ENCODE measurements at regions not wholly inside any gene's neighbourhood (a gene's known extent, or its start where the extent isn't known, plus 50 kb on each side); places are given as distances from the start of the nearest gene placed in this dataset.
"Not testable (repeated sequence)": the region's sequence is repeated elsewhere in the genome, so short reads cannot be mapped to it uniquely, and the experiment has no call there.

GRCh38 chr3:22381564-22381963 is 630.6 kb upstream of the ZNF385D start:
- DNase-seq (ENCODE audit: low read depth) = not testable (repeated sequence)

GRCh38 chr3:22383285-22383684 is 632.3 kb upstream of the ZNF385D start:
- no peak for DNase-seq (ENCODE audit: low read depth)

GRCh38 chr3:22386107-22386506 is 635.1 kb upstream of the ZNF385D start:
- DNase-seq (ENCODE audit: low read depth) = no peak

- no peak for DNase-seq (ENCODE audit: low read depth)
These were observed 641.3 kb upstream of the ZNF385D start for GRCh38 chr3:22392286-22392685.

DNA sequence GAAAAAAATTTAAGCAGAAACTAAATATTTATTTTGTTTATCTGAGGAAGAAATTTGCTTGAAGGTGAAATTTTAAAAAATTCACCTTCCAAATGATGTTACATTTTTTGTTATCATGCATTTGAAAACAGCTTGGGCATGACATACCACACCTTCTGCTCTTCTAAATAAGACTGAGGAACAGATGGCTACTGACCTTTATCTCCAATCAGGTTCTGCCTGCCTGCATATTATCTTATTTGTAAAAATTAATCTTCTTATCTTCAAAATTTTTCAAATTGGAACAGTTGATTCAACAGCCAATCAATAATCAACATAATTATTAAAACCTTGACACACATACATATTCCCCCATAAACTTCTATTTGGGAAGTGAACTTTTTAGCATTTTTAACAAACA is 641.8 kb upstream of the ZNF385D start:
- no peak for DNase-seq (ENCODE audit: low read depth)

DNA sequence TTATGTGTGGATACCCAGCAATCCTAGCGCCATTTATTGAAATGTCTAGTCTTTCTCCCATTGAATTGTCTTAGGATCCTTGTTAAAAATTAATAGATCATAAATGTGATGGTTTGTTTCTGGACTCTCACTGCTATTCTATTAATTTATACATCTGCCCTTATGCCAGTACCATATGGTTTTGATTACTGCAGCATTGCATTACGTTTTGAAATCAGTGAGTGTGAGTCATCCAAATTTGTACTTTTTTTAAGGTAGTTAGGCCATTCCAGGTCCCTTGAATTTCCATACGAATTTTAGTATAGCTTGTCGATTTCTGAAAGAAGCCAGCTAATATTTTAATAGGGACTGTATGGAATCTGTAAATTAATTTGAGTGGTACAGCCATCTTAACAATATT is 648.6 kb upstream of the ZNF385D start:
- DNase-seq (ENCODE audit: low read depth) = no peak

GRCh38 chr3:22401499-22401898 is 650.5 kb upstream of the ZNF385D start:
- no peak for DNase-seq (ENCODE audit: low read depth)

DNA sequence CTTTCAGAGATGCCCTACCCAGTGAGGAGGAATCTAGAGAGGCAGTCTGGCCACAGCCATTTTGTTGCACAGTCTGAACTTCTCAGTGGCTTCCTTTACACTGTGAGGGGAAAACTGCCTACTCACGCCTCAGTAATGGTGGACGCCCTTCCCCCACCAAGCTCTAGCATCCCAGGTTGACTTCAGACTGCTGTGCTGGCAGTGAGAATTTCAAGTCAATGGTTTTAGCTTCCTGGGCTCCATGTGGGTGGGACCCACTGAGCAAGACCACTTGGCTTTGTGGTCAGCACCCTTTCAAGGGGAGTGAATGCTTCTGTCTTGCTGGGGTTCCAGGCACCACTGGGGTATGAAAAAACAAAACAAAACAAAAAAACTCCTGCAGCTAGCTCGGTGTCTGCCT is 663.2 kb upstream of the ZNF385D start:
- DNase-seq (ENCODE audit: low read depth) = no peak

- DNase-seq (ENCODE audit: low read depth) = not testable (repeated sequence)
These were observed 665.9 kb upstream of the ZNF385D start for GRCh38 chr3:22416838-22417446.

DNA sequence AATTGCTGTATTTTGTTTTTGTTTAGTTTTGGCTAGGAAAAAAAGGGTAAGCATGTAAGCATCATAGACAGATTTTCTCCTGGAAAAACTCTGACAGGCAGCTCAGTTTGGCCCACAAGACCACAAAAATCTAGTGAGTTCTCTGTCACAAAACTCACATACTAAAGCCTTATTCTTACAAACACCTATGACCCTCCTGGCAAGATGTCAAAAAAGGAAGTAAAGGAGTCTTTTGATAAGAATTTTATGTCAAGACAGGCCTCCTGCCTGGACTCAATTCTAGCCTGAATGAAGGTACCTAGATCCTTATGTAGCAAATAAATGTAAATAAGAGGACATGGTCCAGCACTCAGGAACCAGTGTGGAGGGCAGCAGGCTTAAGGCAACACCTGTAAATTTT is 668.3 kb upstream of the ZNF385D start:
- no peak for DNase-seq (ENCODE audit: low read depth)

GRCh38 chr3:22421589-22421988 is 670.6 kb upstream of the ZNF385D start:
- no peak for DNase-seq (ENCODE audit: low read depth)

- DNase-seq (ENCODE audit: low read depth) = no peak
These were observed 680.3 kb upstream of the ZNF385D start for GRCh38 chr3:22431334-22431733.

- DNase-seq (ENCODE audit: low read depth) = no peak
These were observed 688.6 kb upstream of the ZNF385D start for GRCh38 chr3:22439626-22440025.

DNA sequence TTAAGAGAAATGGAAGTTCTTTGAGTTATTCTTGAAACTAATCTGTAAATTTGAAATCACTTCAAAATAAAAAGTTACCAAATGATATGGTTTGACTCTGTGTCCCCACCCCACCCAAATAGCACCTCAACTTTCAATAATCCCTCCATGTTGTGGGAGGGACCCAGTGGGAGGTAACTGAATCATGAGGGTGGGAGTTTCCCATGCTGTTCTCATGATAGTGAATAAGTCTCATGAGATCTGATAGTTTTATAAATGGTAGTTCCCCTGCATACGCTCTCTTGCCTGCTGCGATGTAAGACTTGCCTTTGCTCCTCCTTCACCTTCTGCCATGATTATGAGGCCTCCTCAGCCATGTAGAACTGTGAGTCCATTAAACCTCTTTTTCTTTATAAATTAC is 690.7 kb upstream of the ZNF385D start:
- no peak for DNase-seq (ENCODE audit: low read depth)

- no peak for DNase-seq (ENCODE audit: low read depth)
These were observed 692.7 kb upstream of the ZNF385D start for GRCh38 chr3:22443571-22444233.

DNA sequence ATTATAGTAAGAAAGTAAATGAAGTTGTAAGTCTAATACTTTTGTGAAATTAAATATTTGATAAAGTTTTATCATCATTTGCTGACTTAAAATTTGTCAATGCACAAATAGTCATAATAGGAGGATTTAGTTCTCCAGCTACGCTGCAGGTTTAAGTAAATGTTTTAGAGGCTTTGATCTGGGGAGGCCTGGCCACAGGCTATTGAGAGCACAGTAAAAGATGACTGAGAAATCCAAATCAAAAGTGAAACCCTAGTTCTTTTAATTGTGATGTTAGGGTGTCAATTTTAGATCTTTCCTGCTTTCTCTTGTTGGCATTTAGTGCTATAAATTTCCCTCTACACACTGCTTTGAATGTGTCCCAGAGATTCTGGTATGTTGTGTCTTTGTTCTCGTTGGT is 694.3 kb upstream of the ZNF385D start:
- not testable (repeated sequence) for DNase-seq (ENCODE audit: low read depth)

DNA sequence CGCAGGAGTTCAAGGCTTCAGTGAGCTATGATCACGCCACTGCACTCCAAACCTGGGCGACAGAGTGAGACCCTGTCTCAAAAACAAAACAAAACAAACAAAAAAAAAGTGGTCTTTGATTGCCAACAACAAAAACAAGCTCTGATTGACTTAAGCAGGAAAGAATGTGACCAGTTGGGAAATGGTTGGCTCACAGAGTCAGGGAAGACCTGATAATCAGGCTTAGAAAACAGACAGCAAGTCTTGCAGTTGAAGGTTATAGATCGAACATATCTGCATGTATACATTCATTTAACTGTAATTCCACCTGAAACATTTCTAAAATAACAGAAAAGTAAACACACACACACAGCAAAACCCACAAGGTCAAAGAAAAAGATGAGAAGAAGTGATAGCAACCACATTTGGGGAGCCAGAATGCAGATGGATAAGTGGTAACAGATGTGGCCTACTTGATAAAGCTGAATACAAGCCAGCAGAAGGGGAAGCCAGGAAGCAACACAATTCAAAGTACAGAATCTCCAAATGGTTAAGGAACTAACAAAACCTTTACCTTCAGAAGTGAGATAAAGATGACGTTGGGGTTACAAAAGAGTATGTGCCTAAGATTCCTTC is 699.9 kb upstream of the ZNF385D start:
- no peak for DNase-seq (ENCODE audit: low read depth)

DNA sequence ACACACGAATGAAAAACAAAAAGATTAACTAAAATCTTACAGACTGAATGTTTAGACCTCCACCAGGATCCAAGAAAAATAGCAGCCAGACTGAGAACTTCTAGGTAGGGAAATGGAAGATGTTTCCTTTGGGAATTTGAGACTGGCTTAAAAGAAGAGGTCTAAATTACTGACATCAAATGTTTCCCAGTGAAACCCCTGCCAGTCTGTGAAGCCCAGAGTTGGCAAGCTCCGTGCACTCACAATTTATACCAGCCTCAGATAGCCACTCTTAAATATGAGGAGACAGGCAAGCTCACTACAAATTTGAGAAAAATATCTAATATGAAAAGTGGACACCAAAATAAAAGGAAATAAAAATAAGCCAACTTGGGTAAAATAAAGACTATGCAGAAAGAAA is 700.5 kb upstream of the ZNF385D start:
- DNase-seq (ENCODE audit: low read depth) = no peak

DNA sequence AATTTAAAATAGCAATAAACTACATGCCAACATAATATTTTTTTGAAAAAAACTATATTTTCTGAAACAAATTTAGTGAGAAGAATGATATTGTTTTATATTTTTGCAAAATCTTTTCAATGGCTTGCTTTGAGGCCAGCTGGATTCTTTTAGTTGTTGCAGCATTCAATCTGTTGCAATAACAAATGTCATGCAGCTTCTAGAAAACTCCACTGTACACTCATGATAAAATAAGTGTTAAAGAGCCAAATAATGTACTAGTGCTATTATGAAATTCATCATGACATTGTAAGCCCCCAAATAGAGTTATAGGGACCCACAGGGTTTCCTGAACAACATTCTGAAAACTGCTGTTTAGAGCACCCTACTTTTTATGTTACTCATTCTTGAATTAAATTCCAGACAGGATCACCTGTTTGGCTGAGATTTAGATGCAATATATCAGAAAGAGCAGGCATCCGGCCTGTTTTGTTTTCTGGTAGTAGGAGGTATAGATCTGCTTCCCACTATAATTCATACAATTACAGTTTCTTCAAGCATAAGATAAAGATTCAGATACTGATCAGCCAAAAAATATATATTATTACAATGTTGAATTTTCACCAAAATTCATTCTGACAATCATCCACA is 703.0 kb upstream of the ZNF385D start:
- no peak for DNase-seq (ENCODE audit: low read depth)

DNA sequence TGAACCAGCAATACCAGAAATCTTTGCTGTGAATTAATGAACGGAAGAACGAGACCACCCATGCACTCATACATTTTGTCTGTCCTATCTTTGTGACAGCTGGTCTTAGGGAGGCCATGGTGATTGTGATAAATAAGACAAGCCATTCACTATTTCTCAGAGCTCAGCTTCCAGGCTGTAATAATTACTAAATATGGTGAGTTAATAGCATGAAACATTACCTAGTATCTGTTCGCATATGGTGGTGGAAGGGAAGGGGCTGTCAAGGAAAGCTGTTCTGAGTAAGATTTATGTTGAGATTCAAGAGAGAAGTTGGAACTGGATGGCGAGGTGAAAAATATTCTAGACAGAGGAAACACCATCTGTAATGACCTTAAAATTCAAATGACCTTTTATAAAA is 719.0 kb upstream of the ZNF385D start:
- DNase-seq (ENCODE audit: low read depth) = no peak

DNA sequence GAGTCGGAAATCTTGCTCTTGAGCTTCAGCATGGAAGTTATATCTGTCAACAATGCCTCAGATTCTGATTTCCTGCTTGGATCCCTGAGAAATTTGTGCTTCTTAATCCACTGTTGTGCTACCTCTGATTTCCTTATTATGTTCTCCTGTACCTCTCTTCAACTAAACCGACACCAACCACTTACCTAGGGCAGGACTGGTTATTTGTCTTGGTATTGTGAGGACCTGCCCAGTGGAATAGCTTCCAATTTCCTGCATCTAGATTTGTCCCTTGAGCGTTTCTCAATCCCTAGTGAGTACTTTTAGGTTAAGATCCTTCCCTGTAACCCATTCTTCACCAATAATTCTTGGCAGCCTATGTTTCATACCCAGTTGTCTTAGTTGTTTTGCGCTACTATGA is 720.5 kb upstream of the ZNF385D start:
- DNase-seq (ENCODE audit: low read depth) = no peak

DNA sequence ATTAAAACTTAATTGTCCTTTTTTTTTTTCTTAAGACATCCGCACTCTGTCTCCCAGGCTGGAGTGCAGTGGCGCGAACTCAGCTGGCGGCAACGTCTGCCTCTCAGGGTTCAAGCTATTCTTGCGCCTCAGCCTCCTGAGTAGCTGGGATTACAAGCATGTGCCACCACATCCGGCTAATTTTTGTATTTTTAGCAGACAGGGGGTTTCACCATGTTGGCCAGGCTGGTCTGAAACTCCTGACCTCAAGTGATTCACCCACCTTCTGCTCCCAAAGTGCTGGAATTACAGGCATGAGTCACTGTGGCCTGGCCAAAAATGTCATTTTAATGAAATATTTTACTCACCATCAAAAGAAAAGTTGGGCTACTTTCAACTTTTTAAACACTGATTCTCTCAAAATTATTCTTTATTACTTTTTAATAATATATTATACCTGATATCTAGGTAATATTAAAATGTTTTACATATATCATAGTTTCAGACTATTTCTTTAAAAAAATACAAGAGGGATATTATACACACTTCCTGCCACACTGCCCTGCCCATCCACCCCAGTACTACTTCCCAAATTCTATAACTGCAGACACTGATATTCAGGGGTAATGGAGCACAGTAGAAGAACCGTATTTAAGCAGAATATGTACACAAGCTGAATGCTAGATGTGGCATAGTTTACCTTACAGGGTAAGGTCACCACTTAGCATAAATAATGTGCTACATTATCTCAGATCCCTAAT is 723.9 kb upstream of the ZNF385D start:
- DNase-seq (ENCODE audit: low read depth) = peak; percentile 68
